ENCODE measurements at regions not wholly inside any gene's neighbourhood (a gene's known extent, or its start where the extent isn't known, plus 50 kb on each side); places are given as distances from the start of the nearest gene placed in this dataset.

GRCh38 chr14:83467811-83468210, 1934.2 kb upstream of the SEL1L start:
- TF ChIP-seq CTCF (IDR thresholded peaks at IDR 0.05) = no peak
- TF ChIP-seq POLR2A (IDR thresholded peaks at IDR 0.05) = no peak
